ENCODE measurements at regions not wholly inside any gene's neighbourhood (a gene's known extent, or its start where the extent isn't known, plus 50 kb on each side); places are given as distances from the start of the nearest gene placed in this dataset.

- Mint-ChIP-seq H3K4me3 (no peak overlapping the region), H3K27me3 (ENCODE audit: low read depth) (peaks cover 4% of the 10 kb centered on the region), H3K4me1 (no peaks in the 10 kb centered on the region), H3K27ac (no peak overlapping the region), H3K36me3 (ENCODE audit: low read depth) (no peaks in the 10 kb centered on the region), H3K9me3 (no peaks in the 10 kb centered on the region)
- TF ChIP-seq, protein P1, sequence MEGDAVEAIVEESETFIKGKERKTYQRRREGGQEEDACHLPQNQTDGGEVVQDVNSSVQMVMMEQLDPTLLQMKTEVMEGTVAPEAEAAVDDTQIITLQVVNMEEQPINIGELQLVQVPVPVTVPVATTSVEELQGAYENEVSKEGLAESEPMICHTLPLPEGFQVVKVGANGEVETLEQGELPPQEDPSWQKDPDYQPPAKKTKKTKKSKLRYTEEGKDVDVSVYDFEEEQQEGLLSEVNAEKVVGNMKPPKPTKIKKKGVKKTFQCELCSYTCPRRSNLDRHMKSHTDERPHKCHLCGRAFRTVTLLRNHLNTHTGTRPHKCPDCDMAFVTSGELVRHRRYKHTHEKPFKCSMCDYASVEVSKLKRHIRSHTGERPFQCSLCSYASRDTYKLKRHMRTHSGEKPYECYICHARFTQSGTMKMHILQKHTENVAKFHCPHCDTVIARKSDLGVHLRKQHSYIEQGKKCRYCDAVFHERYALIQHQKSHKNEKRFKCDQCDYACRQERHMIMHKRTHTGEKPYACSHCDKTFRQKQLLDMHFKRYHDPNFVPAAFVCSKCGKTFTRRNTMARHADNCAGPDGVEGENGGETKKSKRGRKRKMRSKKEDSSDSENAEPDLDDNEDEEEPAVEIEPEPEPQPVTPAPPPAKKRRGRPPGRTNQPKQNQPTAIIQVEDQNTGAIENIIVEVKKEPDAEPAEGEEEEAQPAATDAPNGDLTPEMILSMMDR (IDR thresholded peaks at IDR 0.05; ENCODE audit: unreplicated experiment in 3 of 3): no peak
Observed at GRCh38 chr4:17128268-17128667, 229.8 kb upstream of the LDB2 start.

DNA sequence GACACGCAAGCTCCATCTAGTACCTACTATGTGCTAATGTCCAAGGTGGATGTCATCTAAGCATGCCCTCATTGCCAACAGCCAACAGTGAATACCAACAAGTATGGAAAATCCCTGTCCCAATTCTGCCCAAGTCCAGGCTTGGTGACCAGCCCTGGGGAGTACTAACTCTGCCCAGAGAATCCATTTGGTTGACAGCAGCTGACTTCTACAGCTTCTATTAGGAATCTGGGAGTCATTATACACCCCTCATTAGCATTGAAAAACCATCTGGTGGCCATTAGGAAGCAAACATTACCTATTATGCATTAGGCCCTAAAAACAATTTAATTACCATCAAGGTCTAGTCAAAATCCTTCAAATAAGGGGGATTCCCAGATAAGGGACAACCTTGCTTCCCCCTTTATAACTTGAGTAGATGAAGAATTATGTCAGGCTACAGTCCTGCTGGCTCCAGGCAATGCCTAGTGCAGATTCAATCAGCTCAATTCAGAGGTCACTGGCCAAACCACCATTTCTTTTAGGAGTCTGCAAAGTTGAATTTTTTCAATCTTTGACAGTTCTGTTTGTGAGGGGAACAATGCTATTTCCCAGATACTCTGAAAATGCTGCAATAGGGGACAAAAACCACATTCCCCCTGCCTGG, 228.0 kb upstream of the LDB2 start:
- Mint-ChIP-seq H3K4me3 (no peak overlapping the region), H3K36me3 (ENCODE audit: low read depth) (no peaks in the 10 kb centered on the region), H3K27me3 (ENCODE audit: low read depth) (peaks cover 4% of the 10 kb centered on the region), H3K9me3 (peaks cover under 1% of the 10 kb centered on the region), H3K4me1 (no peaks in the 10 kb centered on the region), H3K27ac (no peak overlapping the region)
- TF ChIP-seq, protein P1 (IDR thresholded peaks at IDR 0.05; ENCODE audit: unreplicated experiment in 3 of 3): no peak

GRCh38 chr4:17124767-17125166, 226.3 kb upstream of the LDB2 start:
- Mint-ChIP-seq H3K9me3 (peaks cover 8% of the 10 kb centered on the region), H3K36me3 (ENCODE audit: low read depth) (no peaks in the 10 kb centered on the region), H3K4me1 (no peaks in the 10 kb centered on the region), H3K27me3 (ENCODE audit: low read depth) (peaks cover 4% of the 10 kb centered on the region), H3K4me3 (no peak overlapping the region), H3K27ac (no peak overlapping the region)
- TF ChIP-seq, protein P1 (IDR thresholded peaks at IDR 0.05; ENCODE audit: unreplicated experiment in 3 of 3): peak; percentile 13 to 25 (median 16)

- TF ChIP-seq, protein P1 (IDR thresholded peaks at IDR 0.05; ENCODE audit: unreplicated experiment in 3 of 3): no peak
- Mint-ChIP-seq H3K4me3 (no peak overlapping the region), H3K27ac (no peak overlapping the region), H3K9me3 (peaks cover 10% of the 10 kb centered on the region), H3K36me3 (ENCODE audit: low read depth) (no peaks in the 10 kb centered on the region), H3K4me1 (peaks cover 4% of the 10 kb centered on the region), H3K27me3 (ENCODE audit: low read depth) (peaks cover 4% of the 10 kb centered on the region)
Observed at GRCh38 chr4:17120761-17121160, 222.3 kb upstream of the LDB2 start.

GRCh38 chr4:17117746-17118145, 219.3 kb upstream of the LDB2 start:
- H3K4me1 Mint-ChIP-seq: peaks cover 5% of the 10 kb centered on the region

More at GRCh38 chr4:17117746-17118145, 219.3 kb upstream of the LDB2 start:
- Mint-ChIP-seq H3K9me3 (peaks cover 10% of the 10 kb centered on the region), H3K27me3 (ENCODE audit: low read depth) (no peaks in the 10 kb centered on the region), H3K27ac (no peak overlapping the region), H3K36me3 (ENCODE audit: low read depth) (no peaks in the 10 kb centered on the region), H3K4me3 (no peak overlapping the region)
- TF ChIP-seq, protein P1 (IDR thresholded peaks at IDR 0.05; ENCODE audit: unreplicated experiment in 3 of 3): no peak

All from nephron (organoid).